Thoracic aorta (tissue), 2 donors: ENCODE measurements at regions not wholly inside any gene's neighbourhood (a gene's known extent, or its start where the extent isn't known, plus 50 kb on each side); places are given as distances from the start of the nearest gene placed in this dataset.

ENCODE experiments used
- ATAC-seq: fragments of 150-250 bp; one replicate; pipeline ENCODE4 v1.8.0; 2017; ENCODE audit warnings: low read depth; ENCODE audit not compliant: insufficient number of reproducible peaks, low FRiP score
- DNase-seq: peaks from one replicate; pipeline ENCODE4 v3.0.0-alpha.2; 2020; ENCODE audit warnings: low spot score
- H3K27ac ChIP-seq, 2 donors: fragments of 200-600 bp; sonication (generic); 1 replicate in 1 of 2; 2 replicates in 1 of 2; pipeline ENCODE4 v1.5.1; 2016; ENCODE audit warnings: mild to moderate bottlenecking in 2 of 2, moderate library complexity in 2 of 2
- H3K27me3 ChIP-seq: fragments of 200-600 bp; sonication (generic); replicated peaks from 2 replicates; pipeline ENCODE4 v1.6.0; 2016; ENCODE audit warnings: mild to moderate bottlenecking; ENCODE audit not compliant: insufficient read depth
- H3K36me3 ChIP-seq: fragments of 200-600 bp; sonication (generic); one replicate; pipeline ENCODE4 v1.5.1; 2016
- H3K4me1 ChIP-seq, 2 donors: fragments of 200-600 bp; sonication (generic); 1 replicate in 1 of 2; 2 replicates in 1 of 2; pipeline versions ENCODE4 v1.5.1 to v1.6.0; 2016; ENCODE audit warnings: low read depth in 2 of 2, mild to moderate bottlenecking in 1 of 2; ENCODE audit not compliant: control insufficient read depth in 1 of 2
- H3K4me3 ChIP-seq: fragments of 200-600 bp; sonication (generic); 2 replicates; pipeline ENCODE4 v1.5.1; 2016; ENCODE audit warnings: mild to moderate bottlenecking
- H3K9me3 ChIP-seq: fragments of 200-600 bp; sonication (generic); 2 replicates; pipeline ENCODE4 v1.5.1; 2016
- TF ChIP-seq, protein P1 (sequence below): fragments of 200-600 bp; sonication (generic); IDR thresholded peaks from one replicate; pipeline ENCODE4 v1.5.1; 2019; ENCODE audit warnings: antibody characterized with exemption

GRCh38 chr2:15081356-15081755 is 448.8 kb downstream of the LRATD1 start:
- Histone ChIP-seq H3K27me3 (no peaks in the 10 kb centered on the region), H3K4me3 (no peak overlapping the region), H3K27ac (no peak overlapping the region), H3K9me3 (no peaks in the 10 kb centered on the region), H3K4me1 (no peaks in the 10 kb centered on the region), H3K36me3 (no peaks in the 10 kb centered on the region)
- ATAC-seq (no peak), DNase-seq (no peak)
- TF ChIP-seq, protein P1, sequence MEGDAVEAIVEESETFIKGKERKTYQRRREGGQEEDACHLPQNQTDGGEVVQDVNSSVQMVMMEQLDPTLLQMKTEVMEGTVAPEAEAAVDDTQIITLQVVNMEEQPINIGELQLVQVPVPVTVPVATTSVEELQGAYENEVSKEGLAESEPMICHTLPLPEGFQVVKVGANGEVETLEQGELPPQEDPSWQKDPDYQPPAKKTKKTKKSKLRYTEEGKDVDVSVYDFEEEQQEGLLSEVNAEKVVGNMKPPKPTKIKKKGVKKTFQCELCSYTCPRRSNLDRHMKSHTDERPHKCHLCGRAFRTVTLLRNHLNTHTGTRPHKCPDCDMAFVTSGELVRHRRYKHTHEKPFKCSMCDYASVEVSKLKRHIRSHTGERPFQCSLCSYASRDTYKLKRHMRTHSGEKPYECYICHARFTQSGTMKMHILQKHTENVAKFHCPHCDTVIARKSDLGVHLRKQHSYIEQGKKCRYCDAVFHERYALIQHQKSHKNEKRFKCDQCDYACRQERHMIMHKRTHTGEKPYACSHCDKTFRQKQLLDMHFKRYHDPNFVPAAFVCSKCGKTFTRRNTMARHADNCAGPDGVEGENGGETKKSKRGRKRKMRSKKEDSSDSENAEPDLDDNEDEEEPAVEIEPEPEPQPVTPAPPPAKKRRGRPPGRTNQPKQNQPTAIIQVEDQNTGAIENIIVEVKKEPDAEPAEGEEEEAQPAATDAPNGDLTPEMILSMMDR, result no peak

GRCh38 chr2:15082105-15083058 is 449.9 kb downstream of the LRATD1 start:
- H3K27me3 ChIP-seq, result no peaks in the 10 kb centered on the region
- DNase-seq, result no peak
- no peaks in the 10 kb centered on the region for H3K4me1 ChIP-seq
- TF ChIP-seq, protein P1, result no peak
- no peaks in the 10 kb centered on the region for H3K36me3 ChIP-seq
- no peak for ATAC-seq
- no peaks in the 10 kb centered on the region for H3K9me3 ChIP-seq
- no peak overlapping the region for H3K27ac ChIP-seq
- no peak overlapping the region for H3K4me3 ChIP-seq

- no peaks in the 10 kb centered on the region for H3K9me3 ChIP-seq
- H3K4me1 ChIP-seq, result no peaks in the 10 kb centered on the region
- no peak overlapping the region for H3K4me3 ChIP-seq
- no peaks in the 10 kb centered on the region for H3K36me3 ChIP-seq
- ATAC-seq, result no peak
- DNase-seq, result no peak
- no peak overlapping the region for H3K27ac ChIP-seq
- TF ChIP-seq, protein P1, result no peak
- no peaks in the 10 kb centered on the region for H3K27me3 ChIP-seq
Measured at GRCh38 chr2:15084826-15085489, 452.4 kb downstream of the LRATD1 start.

DNA sequence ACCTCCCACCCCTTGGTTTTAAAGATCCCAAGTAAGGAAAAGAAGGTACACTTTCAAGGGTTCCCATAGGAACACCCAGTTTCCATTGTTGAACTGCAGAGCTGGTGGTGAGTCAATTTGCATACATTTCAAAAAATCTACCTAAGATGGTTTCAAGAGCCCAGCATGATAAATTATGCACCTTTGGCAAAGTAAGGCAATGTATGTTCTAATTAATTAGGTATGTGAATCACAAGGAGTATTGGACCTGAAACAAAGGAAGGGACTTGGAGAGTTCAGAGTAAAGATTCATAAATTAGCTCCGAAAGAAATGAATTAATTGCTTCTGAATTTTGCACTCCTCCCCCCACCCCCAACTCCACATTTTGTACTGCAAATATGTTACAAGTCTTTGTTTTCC is 459.7 kb downstream of the LRATD1 start:
- Histone ChIP-seq H3K9me3 (no peaks in the 10 kb centered on the region), H3K27me3 (no peaks in the 10 kb centered on the region)
- no peak for ATAC-seq

DNA sequence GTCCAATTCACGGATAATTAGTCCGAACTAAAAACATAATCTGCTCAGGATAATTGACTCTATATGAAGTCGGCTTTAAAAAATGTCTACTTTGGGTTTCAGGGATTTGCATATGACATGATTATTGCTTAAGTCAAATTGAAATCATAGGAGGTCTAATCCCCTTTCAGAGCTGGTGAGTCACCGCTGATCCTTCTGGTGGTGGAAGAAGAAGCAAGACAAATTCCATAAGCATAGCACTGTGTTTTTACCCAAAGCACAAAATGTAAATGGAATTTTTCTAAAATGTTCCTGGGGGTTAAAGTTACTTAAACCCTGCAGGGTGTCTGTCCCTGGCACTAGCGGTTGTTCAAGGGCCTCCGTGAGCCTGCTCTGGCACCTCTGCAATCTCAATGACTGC is 460.2 kb downstream of the LRATD1 start:
- no peaks in the 10 kb centered on the region for H3K9me3 ChIP-seq
- H3K27ac ChIP-seq, result no peak overlapping the region
- DNase-seq (no peak), ATAC-seq (no peak)
- H3K4me3 ChIP-seq, result no peak overlapping the region
- no peaks in the 10 kb centered on the region for H3K4me1 ChIP-seq
- no peaks in the 10 kb centered on the region for H3K27me3 ChIP-seq
- no peaks in the 10 kb centered on the region for H3K36me3 ChIP-seq
- TF ChIP-seq, protein P1, result no peak

More for the DNA sequence above, 459.7 kb downstream of the LRATD1 start:
- no peak overlapping the region for H3K4me3 ChIP-seq
- no peak for DNase-seq
- no peak overlapping the region for H3K27ac ChIP-seq
- H3K4me1 ChIP-seq, result no peaks in the 10 kb centered on the region
- no peaks in the 10 kb centered on the region for H3K36me3 ChIP-seq
- TF ChIP-seq, protein P1, result no peak
